Bronchial epithelial cell (primary cell): ENCODE measurements at regions not wholly inside any gene's neighbourhood (a gene's known extent, or its start where the extent isn't known, plus 50 kb on each side); places are given as distances from the start of the nearest gene placed in this dataset.

Source experiments
- DNase-seq: peaks from one replicate; pipeline ENCODE4 v3.0.0-alpha.2; 2010; ENCODE audit warnings: low read depth
- FAIRE-seq: peaks from 2 replicates; lab custom pipeline; 2011; peaks lifted over from hg19 to GRCh38; lab: Jason Lieb, UNC
- H3K27me3 ChIP-seq: 2 replicates; pipeline ENCODE4 v1.5.1; 2011; ENCODE audit warnings: low read length; ENCODE audit not compliant: control insufficient read depth, insufficient read depth
- H3K36me3 ChIP-seq: 2 replicates; pipeline ENCODE4 v1.5.1; 2011; ENCODE audit warnings: low read length; ENCODE audit not compliant: control insufficient read depth, insufficient read depth
- H3K4me3 ChIP-seq: 2 replicates; pipeline ENCODE4 v1.5.1; 2011; ENCODE audit warnings: mild to moderate bottlenecking, low read depth, low read length, control low read depth
- TF ChIP-seq, protein P1 (sequence below): IDR thresholded peaks from 2 replicates; pipeline ENCODE4 v1.5.1; 2011; ENCODE audit warnings: mild to moderate bottlenecking, moderate library complexity, low read length, control low read depth, inconsistent platforms; ENCODE audit not compliant: insufficient read depth, severe bottlenecking

DNA sequence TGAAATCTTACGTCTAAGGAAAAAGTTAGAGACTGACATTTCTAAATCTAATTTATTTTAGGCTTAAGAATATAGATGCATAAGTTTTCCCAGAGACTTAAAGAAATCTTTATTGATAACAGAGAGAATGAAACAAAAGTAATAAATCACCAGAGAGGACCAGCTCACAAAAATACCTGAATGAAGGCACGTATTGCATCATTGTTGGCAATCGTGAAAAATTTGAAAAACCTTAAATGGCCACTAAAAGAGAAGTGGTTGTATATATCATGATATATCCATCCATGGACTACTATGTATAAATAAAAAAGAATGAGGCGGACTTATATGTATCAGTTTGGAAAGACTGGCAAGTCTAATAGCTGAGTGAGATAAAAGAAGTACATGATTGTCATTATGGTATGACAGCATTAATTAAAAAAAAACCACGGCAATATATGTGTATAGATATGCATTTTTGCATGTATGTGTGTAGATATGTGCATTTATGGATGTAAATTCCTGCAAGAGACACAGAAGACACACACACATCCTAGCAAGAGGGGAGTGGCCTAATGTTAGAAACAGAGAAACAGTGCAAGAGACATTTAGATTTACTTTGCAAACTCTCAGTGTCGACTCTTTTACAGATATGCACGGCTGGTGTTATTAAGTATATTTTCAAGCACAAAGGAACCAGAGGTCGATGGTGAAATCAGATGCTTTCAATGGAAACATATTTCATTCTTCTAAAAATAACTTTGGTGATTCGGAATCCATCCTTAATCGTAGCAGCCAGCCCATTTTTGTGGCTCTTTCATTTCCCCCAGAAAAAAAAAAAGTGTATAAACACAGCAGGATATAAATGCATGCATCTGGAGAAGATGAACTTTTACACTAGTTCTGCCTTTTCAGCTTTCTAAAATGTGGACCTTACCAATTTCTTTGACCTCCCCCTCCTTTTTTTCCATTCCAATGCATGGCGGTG, 156.1 kb upstream of the SALL4 start:
- Histone ChIP-seq H3K4me3 (no peak overlapping the region), H3K27me3 (no peaks in the 10 kb centered on the region), H3K36me3 (no peaks in the 10 kb centered on the region)
- TF ChIP-seq, protein P1, sequence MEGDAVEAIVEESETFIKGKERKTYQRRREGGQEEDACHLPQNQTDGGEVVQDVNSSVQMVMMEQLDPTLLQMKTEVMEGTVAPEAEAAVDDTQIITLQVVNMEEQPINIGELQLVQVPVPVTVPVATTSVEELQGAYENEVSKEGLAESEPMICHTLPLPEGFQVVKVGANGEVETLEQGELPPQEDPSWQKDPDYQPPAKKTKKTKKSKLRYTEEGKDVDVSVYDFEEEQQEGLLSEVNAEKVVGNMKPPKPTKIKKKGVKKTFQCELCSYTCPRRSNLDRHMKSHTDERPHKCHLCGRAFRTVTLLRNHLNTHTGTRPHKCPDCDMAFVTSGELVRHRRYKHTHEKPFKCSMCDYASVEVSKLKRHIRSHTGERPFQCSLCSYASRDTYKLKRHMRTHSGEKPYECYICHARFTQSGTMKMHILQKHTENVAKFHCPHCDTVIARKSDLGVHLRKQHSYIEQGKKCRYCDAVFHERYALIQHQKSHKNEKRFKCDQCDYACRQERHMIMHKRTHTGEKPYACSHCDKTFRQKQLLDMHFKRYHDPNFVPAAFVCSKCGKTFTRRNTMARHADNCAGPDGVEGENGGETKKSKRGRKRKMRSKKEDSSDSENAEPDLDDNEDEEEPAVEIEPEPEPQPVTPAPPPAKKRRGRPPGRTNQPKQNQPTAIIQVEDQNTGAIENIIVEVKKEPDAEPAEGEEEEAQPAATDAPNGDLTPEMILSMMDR, result no peak
- DNase-seq, result no peak
- no peak for FAIRE-seq

DNA sequence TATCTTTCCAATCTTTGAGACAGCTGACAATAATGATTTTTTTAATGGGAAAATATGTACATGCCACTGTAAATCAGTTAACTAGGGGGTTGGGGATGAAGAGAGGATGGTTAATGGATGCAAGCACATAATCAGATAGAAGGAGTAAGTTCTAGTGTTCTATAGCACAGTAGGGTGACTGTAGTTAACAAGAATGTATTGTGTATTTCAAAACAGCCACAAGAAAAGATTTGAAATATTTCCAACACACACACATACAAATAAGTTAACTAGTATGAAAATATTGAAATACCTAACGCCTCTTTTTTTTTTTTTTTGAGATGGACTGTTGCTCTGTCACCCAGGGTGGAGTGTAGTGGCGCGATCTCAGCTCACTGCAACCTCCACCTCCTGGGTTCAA, 153.4 kb upstream of the SALL4 start:
- H3K27me3 ChIP-seq, result no peaks in the 10 kb centered on the region
- TF ChIP-seq, protein P1, result no peak
- H3K4me3 ChIP-seq, result no peak overlapping the region
- FAIRE-seq, result no peak
- DNase-seq, result peak; percentile 49
- no peaks in the 10 kb centered on the region for H3K36me3 ChIP-seq

GRCh38 chr20:51953731-51954340, 151.5 kb upstream of the SALL4 start:
- H3K36me3 ChIP-seq, result no peaks in the 10 kb centered on the region
- TF ChIP-seq, protein P1, result no peak
- FAIRE-seq, result no peak
- H3K4me3 ChIP-seq, result no peak overlapping the region
- DNase-seq, result no peak
- H3K27me3 ChIP-seq, result no peaks in the 10 kb centered on the region

DNA sequence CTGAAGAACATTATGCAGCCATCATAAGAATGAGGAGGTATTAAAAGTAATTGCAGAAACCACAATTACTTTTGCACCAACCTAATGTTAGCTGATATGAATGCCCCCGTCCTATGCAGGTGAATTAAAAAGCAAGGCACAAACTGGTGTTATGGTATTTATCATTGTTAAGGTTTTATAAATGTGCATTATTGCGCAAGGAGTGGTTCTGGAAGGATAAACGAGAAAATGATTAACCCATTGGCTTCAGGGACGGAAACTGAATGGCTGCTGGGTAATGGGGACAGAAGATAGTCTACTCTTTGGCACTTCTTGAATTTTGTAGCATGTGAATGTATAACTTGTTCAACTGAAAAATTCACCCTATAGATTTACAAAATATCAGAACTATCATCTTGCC, 148.6 kb upstream of the SALL4 start:
- Histone ChIP-seq H3K4me3 (no peak overlapping the region), H3K36me3 (no peaks in the 10 kb centered on the region), H3K27me3 (no peaks in the 10 kb centered on the region)
- TF ChIP-seq, protein P1, result no peak
- DNase-seq (no peak), FAIRE-seq (no peak)

DNA sequence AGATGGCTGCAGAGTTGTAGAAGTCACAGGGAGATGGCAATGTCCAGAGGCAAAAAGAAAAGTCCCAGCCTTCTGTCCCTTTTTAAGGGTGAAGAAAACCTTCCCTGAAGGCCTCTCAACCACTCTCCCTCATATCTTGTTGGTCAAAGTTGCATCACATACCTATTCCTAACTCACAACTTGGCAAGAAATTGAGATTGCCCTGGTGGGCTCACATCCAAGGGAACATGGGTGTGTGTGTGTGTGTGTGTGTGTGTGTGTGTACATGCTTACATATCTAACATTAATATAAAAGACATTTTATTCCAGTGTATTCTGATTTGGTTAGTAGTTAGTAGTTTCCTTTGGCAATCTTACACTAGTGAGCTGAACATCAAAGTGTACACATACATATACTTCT, 144.3 kb upstream of the SALL4 start:
- Histone ChIP-seq H3K36me3 (no peaks in the 10 kb centered on the region), H3K4me3 (no peak overlapping the region), H3K27me3 (no peaks in the 10 kb centered on the region)
- TF ChIP-seq, protein P1, result no peak
- no peak for FAIRE-seq
- no peak for DNase-seq
